Small intestine (tissue), 7 donors: ENCODE measurements at regions not wholly inside any gene's neighbourhood (a gene's known extent, or its start where the extent isn't known, plus 50 kb on each side); places are given as distances from the start of the nearest gene placed in this dataset.

Experiments used
- DNase-seq, 2 donors: peaks; one replicate each; pipeline versions ENCODE4 v3.0.0 to v3.0.0-alpha.2; 2013
- FAIRE-seq: peaks from 2 replicates; lab custom pipeline; 2012; peaks lifted over from hg19 to GRCh38; lab: Jason Lieb, UNC
- H3K27ac ChIP-seq, 3 donors: one replicate each; pipeline ENCODE4 v1.5.1; 2013; ENCODE audit warnings: low read length in 2 of 3, mild to moderate bottlenecking in 2 of 3, control low read depth in 1 of 3, inconsistent platforms in 1 of 3, low read depth in 1 of 3, moderate library complexity in 1 of 3
- H3K27me3 ChIP-seq, 3 donors: one replicate each; pipeline ENCODE4 v1.6.1; 2013; ENCODE audit warnings: low read length in 3 of 3, inconsistent platforms in 1 of 3; ENCODE audit not compliant: control insufficient read depth in 3 of 3, insufficient read depth in 3 of 3
- H3K36me3 ChIP-seq, 3 donors: one replicate each; pipeline ENCODE4 v1.6.1; 2013; ENCODE audit warnings: low read length in 3 of 3, inconsistent platforms in 1 of 3, low read depth in 1 of 3, mild to moderate bottlenecking in 1 of 3, moderate library complexity in 1 of 3; ENCODE audit not compliant: control insufficient read depth in 3 of 3, insufficient read depth in 2 of 3
- H3K4me1 ChIP-seq, 3 donors: one replicate each; pipeline ENCODE4 v1.6.1; 2013; ENCODE audit warnings: low read length in 2 of 3, inconsistent platforms in 1 of 3, low read depth in 1 of 3, mild to moderate bottlenecking in 1 of 3, moderate library complexity in 1 of 3; ENCODE audit not compliant: control insufficient read depth in 3 of 3, insufficient read depth in 2 of 3
- H3K4me3 ChIP-seq, 3 donors: one replicate each; pipeline ENCODE4 v1.5.1; 2013; ENCODE audit warnings: low read length in 3 of 3, control low read depth in 1 of 3, inconsistent platforms in 1 of 3, low read depth in 1 of 3, mild to moderate bottlenecking in 1 of 3, moderate library complexity in 1 of 3
- H3K9me3 ChIP-seq, 2 donors: one replicate each; pipeline ENCODE4 v1.6.1; 2013; ENCODE audit warnings: low read depth in 1 of 2, low read length in 1 of 2; ENCODE audit not compliant: control insufficient read depth in 2 of 2, insufficient read depth in 1 of 2
- WGBS, 3 donors: extraction: QIAGEN DNeasy Blood & Tissue Kit; methylation state at CpG; one replicate each; pipeline ENCODE4 v1.1.7; 2013; 5-methylcytosine and 5-hydroxymethylcytosine counted together
- donor health status: healthy with polysubstance abuse.
- donor health status: control.
- donor health status: control.
- donor health status: Bipolar disorder and iron deficiency.
- donor health status: healthy.

DNA sequence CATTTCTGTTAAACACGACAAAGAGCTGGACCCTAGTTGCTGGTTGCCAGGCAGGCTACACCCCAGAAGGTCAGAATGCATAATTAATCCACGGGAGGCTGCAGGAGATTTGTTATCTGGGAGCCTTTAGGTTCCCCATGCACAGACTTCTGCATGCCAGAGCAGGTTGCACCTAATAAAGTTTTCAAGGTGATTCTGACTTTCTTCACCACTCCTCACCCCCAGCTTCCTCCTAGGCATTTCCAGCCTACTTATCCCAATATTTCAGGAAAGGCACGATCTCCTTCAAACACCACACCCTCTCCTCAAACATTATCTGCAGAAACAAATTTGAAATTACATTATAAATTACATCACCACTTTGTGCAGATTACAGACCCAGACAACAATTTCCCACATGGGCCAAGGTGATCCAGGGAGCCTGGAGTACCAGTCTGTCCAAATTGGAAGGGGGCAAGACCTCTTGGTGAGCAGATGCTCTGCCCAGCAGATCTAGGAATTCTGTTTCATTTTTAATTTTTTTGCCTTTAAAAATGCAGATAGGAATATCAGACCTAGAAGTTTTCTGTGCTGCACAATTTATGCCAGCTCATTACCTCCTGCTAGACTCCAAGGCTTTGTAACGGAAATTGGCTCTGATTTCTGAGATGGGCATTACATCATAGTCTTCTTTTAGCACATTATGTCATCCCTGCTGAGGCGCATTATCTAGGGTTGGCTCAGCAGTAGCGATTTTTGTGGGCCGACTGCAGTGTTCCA is 363.4 kb upstream of the SLC30A5 start:
- no peaks in the 10 kb centered on the region for H3K9me3 ChIP-seq
- H3K4me1 ChIP-seq: no peaks in the 10 kb centered on the region
- H3K4me3 ChIP-seq: no peak overlapping the region
- DNase-seq: peak in 1 of 2 donors; percentile 38
- WGBS, 3 donors: 32 to 48% (median 41%) methylated on average over 7 of the region's 7 CpGs
- FAIRE-seq: no peak
- no peaks in the 10 kb centered on the region for H3K27me3 ChIP-seq
- H3K27ac ChIP-seq: peak overlapping the region in 1 of 3 donors; percentile 8
- no peaks in the 10 kb centered on the region for H3K36me3 ChIP-seq

DNA sequence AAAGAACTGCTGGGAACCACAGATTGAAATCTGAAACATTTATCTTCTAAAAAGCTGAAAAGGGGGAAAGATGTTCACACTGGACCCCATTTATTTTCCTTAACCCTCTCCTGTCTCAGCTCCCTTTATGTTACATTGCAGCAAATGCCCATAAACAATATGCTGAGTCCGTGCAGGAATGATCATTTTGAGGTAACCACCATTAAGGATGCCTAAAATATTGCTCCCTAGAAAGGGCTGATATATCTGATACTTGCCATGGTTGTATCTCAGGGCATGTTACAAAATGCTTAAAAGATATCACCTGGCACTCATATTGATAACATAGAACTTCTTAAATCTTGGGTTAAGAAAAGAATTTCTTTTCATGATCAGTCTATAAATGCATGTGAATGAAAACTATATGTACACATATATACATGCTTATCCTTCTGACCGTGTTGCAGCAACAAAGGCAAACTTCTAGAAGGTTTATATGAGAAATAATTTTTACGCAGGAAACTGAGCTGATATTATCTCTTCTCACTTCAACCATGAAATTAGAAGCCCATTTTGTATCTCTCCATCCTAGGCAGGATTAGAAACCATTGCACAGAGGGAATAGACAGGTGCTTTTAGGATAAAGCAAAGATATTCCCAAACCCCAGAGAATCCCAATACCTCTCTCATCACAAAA is 362.7 kb upstream of the SLC30A5 start:
- Histone ChIP-seq H3K36me3 (no peaks in the 10 kb centered on the region), H3K4me3 (no peak overlapping the region), H3K9me3 (no peaks in the 10 kb centered on the region), H3K27me3 (no peaks in the 10 kb centered on the region), H3K4me1 (no peaks in the 10 kb centered on the region), H3K27ac (peak overlapping the region in 1 of 3 donors; percentile 8)
- FAIRE-seq (no peak), DNase-seq (no peak)
- 83 to 86% (median 86%) methylated on average over 3 of the region's 3 CpGs for WGBS, 3 donors

GRCh38 chr5:68732251-68732650 is 361.6 kb upstream of the SLC30A5 start:
- no peak for DNase-seq
- Histone ChIP-seq H3K36me3 (no peaks in the 10 kb centered on the region), H3K4me3 (no peak overlapping the region), H3K9me3 (no peaks in the 10 kb centered on the region), H3K27me3 (no peaks in the 10 kb centered on the region), H3K27ac (no peak overlapping the region), H3K4me1 (no peaks in the 10 kb centered on the region)
- no peak for FAIRE-seq

DNA sequence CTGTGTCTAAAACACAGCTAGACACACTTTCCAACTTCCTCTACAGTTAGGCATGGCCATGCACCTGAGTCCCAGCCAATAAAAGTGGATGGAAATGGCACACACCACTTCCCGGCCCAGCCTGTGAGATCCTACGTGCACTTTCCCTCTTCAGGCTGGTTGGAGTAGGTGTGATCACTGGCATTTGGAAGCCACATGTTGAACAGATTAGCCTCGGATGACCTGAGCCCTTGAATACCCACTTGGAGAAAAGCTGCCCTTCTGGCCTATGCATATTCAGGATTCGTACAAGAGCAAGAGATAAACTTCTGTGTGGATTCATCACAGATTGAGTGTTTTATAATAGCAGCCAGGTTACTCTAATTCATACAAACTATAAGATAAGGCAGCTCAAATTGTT is 359.0 kb upstream of the SLC30A5 start:
- H3K27me3 ChIP-seq: no peaks in the 10 kb centered on the region
- FAIRE-seq: no peak
- no peaks in the 10 kb centered on the region for H3K9me3 ChIP-seq
- DNase-seq: no peak
- no peaks in the 10 kb centered on the region for H3K36me3 ChIP-seq
- H3K4me3 ChIP-seq: no peak overlapping the region
- H3K27ac ChIP-seq: no peak overlapping the region
- no peaks in the 10 kb centered on the region for H3K4me1 ChIP-seq
- WGBS, 3 donors: 74 to 88% (median 87%) methylated on average over 4 of the region's 4 CpGs

DNA sequence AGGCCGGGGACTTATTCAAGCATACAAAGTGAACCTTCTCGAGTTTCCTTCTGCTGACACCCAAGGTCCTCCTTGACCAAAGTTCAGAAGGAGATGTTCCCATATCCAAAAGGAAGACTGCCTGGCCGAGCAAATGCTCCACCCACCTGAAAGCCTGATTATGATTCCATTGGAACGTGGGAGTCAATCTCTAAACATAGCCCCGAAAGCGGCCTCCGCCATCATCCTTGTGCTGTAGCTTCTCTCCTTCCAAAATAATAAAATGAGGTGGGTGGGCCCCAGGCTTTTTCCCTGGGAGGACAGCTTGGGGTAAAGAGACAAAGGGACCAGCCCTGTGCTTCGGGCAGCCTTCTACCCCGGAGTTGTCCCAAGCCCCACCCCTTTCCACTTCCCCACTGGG is 355.6 kb upstream of the SLC30A5 start:
- 91 to 95% (median 94%) methylated on average over 9 of the region's 9 CpGs for WGBS, 3 donors
- no peak for FAIRE-seq

GRCh38 chr5:68738841-68739240 is 355.0 kb upstream of the SLC30A5 start:
- H3K9me3 ChIP-seq: no peaks in the 10 kb centered on the region
- WGBS, 3 donors: 90 to 93% (median 91%) methylated on average over 4 of the region's 4 CpGs
- no peaks in the 10 kb centered on the region for H3K4me1 ChIP-seq
- FAIRE-seq (no peak), DNase-seq (no peak)
- H3K36me3 ChIP-seq: no peaks in the 10 kb centered on the region
- no peak overlapping the region for H3K4me3 ChIP-seq
- no peak overlapping the region for H3K27ac ChIP-seq
- H3K27me3 ChIP-seq: no peaks in the 10 kb centered on the region

More for the DNA sequence above, 355.6 kb upstream of the SLC30A5 start:
- H3K4me1 ChIP-seq: no peaks in the 10 kb centered on the region
- H3K27ac ChIP-seq: no peak overlapping the region
- DNase-seq: no peak
- no peaks in the 10 kb centered on the region for H3K9me3 ChIP-seq
- no peaks in the 10 kb centered on the region for H3K27me3 ChIP-seq
- no peak overlapping the region for H3K4me3 ChIP-seq
- H3K36me3 ChIP-seq: no peaks in the 10 kb centered on the region

DNA sequence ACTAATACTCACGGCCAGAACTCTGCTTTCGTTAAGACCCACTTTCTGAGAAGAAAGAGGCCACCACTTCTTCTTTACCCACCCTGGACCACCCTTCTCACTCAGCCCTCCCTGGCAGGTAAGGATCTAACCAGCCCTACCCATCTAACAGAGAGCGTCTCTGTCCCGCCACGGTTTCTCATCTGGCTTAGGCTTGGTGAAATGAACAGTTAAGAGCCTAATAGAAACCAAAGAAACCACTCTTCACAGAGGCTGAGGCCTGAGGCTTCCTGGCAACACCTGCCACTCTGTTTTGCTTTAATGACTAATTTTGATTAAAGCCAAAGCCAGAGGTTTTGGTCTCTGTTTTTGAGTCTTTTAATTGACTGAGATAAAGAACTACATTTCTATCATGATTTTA is 354.1 kb upstream of the SLC30A5 start:
- Histone ChIP-seq H3K4me3 (no peak overlapping the region), H3K36me3 (no peaks in the 10 kb centered on the region), H3K9me3 (no peaks in the 10 kb centered on the region), H3K4me1 (no peaks in the 10 kb centered on the region), H3K27ac (no peak overlapping the region), H3K27me3 (no peaks in the 10 kb centered on the region)
- WGBS, 3 donors: 76 to 86% (median 83%) methylated on average over 5 of the region's 5 CpGs
- FAIRE-seq: no peak
- DNase-seq: no peak

DNA sequence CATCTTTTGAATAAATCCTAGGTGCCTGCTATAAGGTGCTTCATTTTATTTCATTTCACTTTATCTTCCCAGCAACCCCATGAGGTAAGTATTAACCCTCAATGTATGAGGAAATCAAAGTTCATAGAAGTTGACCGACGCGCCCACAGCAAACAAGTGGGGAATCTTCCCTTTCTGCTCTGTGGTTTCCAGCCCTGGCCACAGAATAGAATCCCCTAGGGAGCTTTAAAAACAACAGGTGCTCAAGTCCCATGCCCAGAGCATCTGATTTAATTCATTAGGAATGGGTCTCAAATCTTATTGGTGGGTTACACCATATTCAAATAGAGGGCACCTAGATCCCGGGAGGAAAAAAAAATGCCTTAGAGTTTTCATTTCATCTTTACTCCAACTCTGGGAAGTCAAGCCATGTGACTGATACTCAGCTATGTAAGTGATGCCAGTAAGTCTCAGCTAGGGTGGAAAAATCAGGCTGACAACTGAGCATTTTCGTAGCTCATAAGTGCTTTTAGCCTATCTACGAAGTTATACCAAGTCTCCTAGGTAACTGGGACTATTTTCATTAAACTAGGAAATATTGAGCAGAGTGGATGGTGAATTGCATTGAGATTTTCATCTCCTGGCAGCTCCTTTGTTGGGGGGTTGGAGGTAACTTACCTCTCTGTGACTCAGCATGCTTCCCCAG is 353.4 kb upstream of the SLC30A5 start:
- WGBS, 3 donors: 83 to 85% (median 84%) methylated on average over 6 of the region's 6 CpGs
- H3K9me3 ChIP-seq: no peaks in the 10 kb centered on the region
- no peaks in the 10 kb centered on the region for H3K36me3 ChIP-seq
- H3K4me1 ChIP-seq: no peaks in the 10 kb centered on the region
- no peak overlapping the region for H3K27ac ChIP-seq
- no peaks in the 10 kb centered on the region for H3K27me3 ChIP-seq
- FAIRE-seq (no peak), DNase-seq (no peak)
- H3K4me3 ChIP-seq: no peak overlapping the region
